GM23338 (cell line): ENCODE measurements at regions not wholly inside any gene's neighbourhood (a gene's known extent, or its start where the extent isn't known, plus 50 kb on each side); places are given as distances from the start of the nearest gene placed in this dataset.
"Not testable (repeated sequence)": the region's sequence is repeated elsewhere in the genome, so short reads cannot be mapped to it uniquely, and the experiment has no call there.

Experiments used
- CREB1 ChIP-seq: fragments of 250-450 bp; sonication (Bioruptor Pico); IDR thresholded peaks from 2 replicates; pipeline ENCODE4 v1.5.0; 2020; ENCODE audit warnings: low read depth, mild to moderate bottlenecking, moderate library complexity
- CTCF ChIP-seq, 2 experiments: fragments of 200-600 bp in 1 of 2; sonication (generic) in 1 of 2; conservative IDR thresholded peaks; 2 replicates each; pipeline versions ENCODE4 v1.5.1 to v1.6.1; 2016 to 2017; ENCODE audit warnings: antibody characterized with exemption in 2 of 2, low read depth in 2 of 2, mild to moderate bottlenecking in 2 of 2, moderate library complexity in 1 of 2
- EZH2 ChIP-seq: fragments of 200-600 bp; sonication (generic); IDR thresholded peaks from one replicate; pipeline ENCODE4 v1.8.0; 2017; ENCODE audit warnings: antibody characterized with exemption, mild to moderate bottlenecking, low read depth; ENCODE audit not compliant: unreplicated experiment
- EZH2phosphoT487 ChIP-seq: fragments of 200-600 bp; sonication (generic); IDR thresholded peaks from one replicate; pipeline ENCODE4 v1.8.1; 2018; ENCODE audit warnings: antibody characterized with exemption; ENCODE audit not compliant: unreplicated experiment
- JUNB ChIP-seq: IDR thresholded peaks from one replicate; pipeline ENCODE4 v1.6.1; 2016; ENCODE audit warnings: antibody characterized with exemption; ENCODE audit not compliant: unreplicated experiment
- NANOG ChIP-seq: IDR thresholded peaks from 2 replicates; pipeline ENCODE4 v1.6.1; 2016; ENCODE audit warnings: antibody characterized with exemption, borderline replicate concordance
- POLR2AphosphoS5 ChIP-seq: IDR thresholded peaks from 2 replicates; pipeline ENCODE4 v1.6.1; 2016; ENCODE audit warnings: antibody characterized with exemption, low read depth
- STAT1 ChIP-seq: IDR thresholded peaks from one replicate; pipeline ENCODE4 v1.6.1; 2016; ENCODE audit warnings: antibody characterized with exemption; ENCODE audit not compliant: unreplicated experiment
- ZNF114 ChIP-seq: fragments of 250-450 bp; sonication (Bioruptor Pico); IDR thresholded peaks from 2 replicates; pipeline ENCODE4 v1.5.0; 2020; ENCODE audit warnings: mild to moderate bottlenecking, moderate library complexity
- ZNF331 ChIP-seq: fragments of 250-450 bp; sonication (Bioruptor Pico); IDR thresholded peaks from 2 replicates; pipeline ENCODE4 v1.5.0; 2020; ENCODE audit warnings: low read depth, mild to moderate bottlenecking, moderate library complexity
- ZNF462 ChIP-seq: fragments of 250-450 bp; sonication (Bioruptor Pico); IDR thresholded peaks from 2 replicates; pipeline ENCODE4 v1.5.0; 2020; ENCODE audit warnings: mild to moderate bottlenecking, moderate library complexity
- TF ChIP-seq, protein P1 (sequence below): IDR thresholded peaks from one replicate; pipeline ENCODE4 v1.6.1; 2018; ENCODE audit warnings: antibody characterized with exemption; ENCODE audit not compliant: unreplicated experiment
- TF ChIP-seq, protein P2 (sequence below): IDR thresholded peaks from 2 replicates; pipeline ENCODE4 v1.6.1; 2016; ENCODE audit warnings: antibody characterized with exemption

DNA sequence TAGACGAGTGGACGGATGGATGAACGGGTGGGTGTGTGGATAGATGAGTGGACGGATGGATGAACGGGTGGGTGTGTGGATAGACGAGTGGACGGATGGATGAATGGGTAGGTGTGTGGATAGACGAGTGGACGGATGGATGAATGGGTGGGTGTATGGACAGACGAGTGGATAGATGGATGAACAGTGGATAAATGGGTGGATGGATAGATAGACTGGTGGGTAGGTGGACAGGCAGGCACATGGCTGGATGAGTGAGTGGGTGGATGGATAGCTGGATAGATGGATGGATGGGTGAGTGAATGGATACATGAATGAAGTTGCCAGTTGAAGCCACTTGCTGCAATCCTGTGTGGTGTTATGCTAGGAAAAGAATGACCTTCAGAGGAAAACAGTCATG is 107.5 kb downstream of the NPIPB11 start:
- TF ChIP-seq CTCF (conservative IDR thresholded peaks at IDR 0.05; ENCODE audit: low read depth in 2 of 2); JUNB; EZH2; EZH2phosphoT487; POLR2AphosphoS5; STAT1; CREB1 (CRISPR knock-in tag); ZNF462 (CRISPR knock-in tag); ZNF114 (CRISPR knock-in tag); NANOG; ZNF331: not testable (repeated sequence)
- TF ChIP-seq, protein P1, sequence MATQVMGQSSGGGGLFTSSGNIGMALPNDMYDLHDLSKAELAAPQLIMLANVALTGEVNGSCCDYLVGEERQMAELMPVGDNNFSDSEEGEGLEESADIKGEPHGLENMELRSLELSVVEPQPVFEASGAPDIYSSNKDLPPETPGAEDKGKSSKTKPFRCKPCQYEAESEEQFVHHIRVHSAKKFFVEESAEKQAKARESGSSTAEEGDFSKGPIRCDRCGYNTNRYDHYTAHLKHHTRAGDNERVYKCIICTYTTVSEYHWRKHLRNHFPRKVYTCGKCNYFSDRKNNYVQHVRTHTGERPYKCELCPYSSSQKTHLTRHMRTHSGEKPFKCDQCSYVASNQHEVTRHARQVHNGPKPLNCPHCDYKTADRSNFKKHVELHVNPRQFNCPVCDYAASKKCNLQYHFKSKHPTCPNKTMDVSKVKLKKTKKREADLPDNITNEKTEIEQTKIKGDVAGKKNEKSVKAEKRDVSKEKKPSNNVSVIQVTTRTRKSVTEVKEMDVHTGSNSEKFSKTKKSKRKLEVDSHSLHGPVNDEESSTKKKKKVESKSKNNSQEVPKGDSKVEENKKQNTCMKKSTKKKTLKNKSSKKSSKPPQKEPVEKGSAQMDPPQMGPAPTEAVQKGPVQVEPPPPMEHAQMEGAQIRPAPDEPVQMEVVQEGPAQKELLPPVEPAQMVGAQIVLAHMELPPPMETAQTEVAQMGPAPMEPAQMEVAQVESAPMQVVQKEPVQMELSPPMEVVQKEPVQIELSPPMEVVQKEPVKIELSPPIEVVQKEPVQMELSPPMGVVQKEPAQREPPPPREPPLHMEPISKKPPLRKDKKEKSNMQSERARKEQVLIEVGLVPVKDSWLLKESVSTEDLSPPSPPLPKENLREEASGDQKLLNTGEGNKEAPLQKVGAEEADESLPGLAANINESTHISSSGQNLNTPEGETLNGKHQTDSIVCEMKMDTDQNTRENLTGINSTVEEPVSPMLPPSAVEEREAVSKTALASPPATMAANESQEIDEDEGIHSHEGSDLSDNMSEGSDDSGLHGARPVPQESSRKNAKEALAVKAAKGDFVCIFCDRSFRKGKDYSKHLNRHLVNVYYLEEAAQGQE = not testable (repeated sequence)
- TF ChIP-seq, protein P2, sequence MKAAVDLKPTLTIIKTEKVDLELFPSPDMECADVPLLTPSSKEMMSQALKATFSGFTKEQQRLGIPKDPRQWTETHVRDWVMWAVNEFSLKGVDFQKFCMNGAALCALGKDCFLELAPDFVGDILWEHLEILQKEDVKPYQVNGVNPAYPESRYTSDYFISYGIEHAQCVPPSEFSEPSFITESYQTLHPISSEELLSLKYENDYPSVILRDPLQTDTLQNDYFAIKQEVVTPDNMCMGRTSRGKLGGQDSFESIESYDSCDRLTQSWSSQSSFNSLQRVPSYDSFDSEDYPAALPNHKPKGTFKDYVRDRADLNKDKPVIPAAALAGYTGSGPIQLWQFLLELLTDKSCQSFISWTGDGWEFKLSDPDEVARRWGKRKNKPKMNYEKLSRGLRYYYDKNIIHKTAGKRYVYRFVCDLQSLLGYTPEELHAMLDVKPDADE = not testable (repeated sequence)
